PC-9 (cell line): ENCODE measurements at regions not wholly inside any gene's neighbourhood (a gene's known extent, or its start where the extent isn't known, plus 50 kb on each side); places are given as distances from the start of the nearest gene placed in this dataset.
A peak's percentile ranks its signal among the peaks of the same experiment; 100 is the strongest.

ENCODE experiments used
- BruUV-seq: library from RNA; stranded (reverse); fragments of 400-500 nt; replicated peaks from 2 replicates; lab custom pipeline; 2021; lab: Mats Ljungman, UMichigan
- CTCF ChIA-PET: fragments of 300-600 bp; sonication (Branson Sonifier 250); formaldehyde crosslinking; loops from one replicate; lab custom pipeline; 2022; ENCODE audit warnings: antibody characterized with exemption; lab: Charles Lee
- POLR2A ChIA-PET: fragments of 300-600 bp; sonication (Branson Sonifier 250); formaldehyde crosslinking; loops from one replicate; lab custom pipeline; 2022; ENCODE audit warnings: antibody characterized with exemption; ENCODE audit not compliant: unreplicated experiment; lab: Charles Lee
- DNase-seq, 2 experiments: peaks; one replicate each; pipeline versions ENCODE4 v3.0.0 to v3.0.0-alpha.2; 2015 to 2022; ENCODE audit warnings: mixed read lengths in 1 of 2
- H2AFZ ChIP-seq: fragments of 200-600 bp; sonication (generic); 2 replicates; pipeline ENCODE4 v1.8.1; 2017; ENCODE audit warnings: antibody characterized with exemption
- H3F3A ChIP-seq: fragments of 200-600 bp; sonication (generic); 2 replicates; pipeline ENCODE4 v1.8.1; 2017; ENCODE audit warnings: antibody characterized with exemption, mild to moderate bottlenecking, low read depth; ENCODE audit not compliant: insufficient read depth
- H3K27ac ChIP-seq: fragments of 200-600 bp; sonication (generic); 2 replicates; pipeline ENCODE4 v1.6.1; 2016; ENCODE audit warnings: mixed run types
- H3K27me3 ChIP-seq: fragments of 200-600 bp; sonication (generic); 2 replicates; pipeline ENCODE4 v1.6.1; 2016; ENCODE audit warnings: low read depth, mixed run types; ENCODE audit not compliant: insufficient read depth
- H3K36me3 ChIP-seq: fragments of 200-600 bp; sonication (generic); 2 replicates; pipeline ENCODE4 v1.6.1; 2016; ENCODE audit warnings: low read depth, mixed run types
- H3K4me1 ChIP-seq: fragments of 200-600 bp; sonication (generic); replicated peaks from 2 replicates; pipeline ENCODE4 v1.6.1; 2016; ENCODE audit warnings: mixed run types; ENCODE audit not compliant: insufficient read depth
- H3K4me2 ChIP-seq: fragments of 200-600 bp; sonication (generic); 2 replicates; pipeline ENCODE4 v1.6.1; 2017; ENCODE audit warnings: mixed run types
- H3K4me3 ChIP-seq: fragments of 200-600 bp; sonication (generic); 2 replicates; pipeline ENCODE4 v1.6.1; 2016; ENCODE audit warnings: mixed run types
- H3K79me2 ChIP-seq: fragments of 200-600 bp; sonication (generic); 2 replicates; pipeline ENCODE4 v1.6.1; 2017; ENCODE audit warnings: low read depth, mixed run types
- H3K9me2 ChIP-seq: fragments of 200-600 bp; sonication (generic); 2 replicates; pipeline ENCODE4 v1.8.1; 2017; ENCODE audit warnings: mild to moderate bottlenecking; ENCODE audit not compliant: insufficient read depth
- H3K9me3 ChIP-seq: fragments of 200-600 bp; sonication (generic); 2 replicates; pipeline ENCODE4 v1.8.1; 2016; ENCODE audit warnings: low read depth; ENCODE audit not compliant: insufficient read depth
- H4K20me1 ChIP-seq: fragments of 200-600 bp; sonication (generic); 2 replicates; pipeline ENCODE4 v1.8.1; 2017; ENCODE audit not compliant: insufficient read depth
- CTCF ChIP-seq: fragments of 200-600 bp; sonication (generic); conservative IDR thresholded peaks from 2 replicates; pipeline ENCODE4 v1.6.1; 2017; ENCODE audit warnings: mixed run types, antibody characterized with exemption, mild to moderate bottlenecking, moderate library complexity
- EZH2 ChIP-seq: fragments of 200-600 bp; sonication (generic); IDR thresholded peaks from 2 replicates; pipeline ENCODE4 v1.8.0; 2017; ENCODE audit warnings: antibody characterized with exemption, low read depth
- intact Hi-C: fragments of 100-400 bp; cut with micrococcal nuclease; formaldehyde crosslinking; loops from one replicate; pipeline ENCODE4 v1.10.0; 2022; ENCODE audit not compliant: unreplicated experiment

GRCh38 chr5:72013766-72014624 is 93.3 kb upstream of the MAP1B start:
- intact Hi-C loops, result no loop called here
- no peaks in the 10 kb centered on the region for H3K27me3 ChIP-seq
- no peaks in the 10 kb centered on the region for H4K20me1 ChIP-seq
- H3K27ac ChIP-seq, result no peak overlapping the region
- H3K4me3 ChIP-seq, result no peak overlapping the region
- no peak overlapping the region for H3K4me2 ChIP-seq
- DNase-seq, result no peak
- no peaks in the 10 kb centered on the region for H3K9me3 ChIP-seq
- H2AFZ ChIP-seq, result no peak overlapping the region
- H3K9me2 ChIP-seq, result no peaks in the 10 kb centered on the region
- no peaks in the 10 kb centered on the region for H3K4me1 ChIP-seq
- TF ChIP-seq EZH2, result no peak
- TF ChIP-seq CTCF, result no peak
- no peaks in the 10 kb centered on the region for H3F3A ChIP-seq
- no TSS peak for BruUV-seq
- POLR2A ChIA-PET, result no interaction called here
- H3K79me2 ChIP-seq, result no peaks in the 10 kb centered on the region
- CTCF ChIA-PET, result interaction anchor here (0.6 kb wide), 1 partner anchor 231 kb away, joined by 4 read pairs; no protein-coding TSS in a partner anchor
- H3K36me3 ChIP-seq, result no peaks in the 10 kb centered on the region

GRCh38 chr5:72015103-72015548 is 92.1 kb upstream of the MAP1B start:
- POLR2A ChIA-PET, result interaction anchor here (0.5 kb wide), 1 partner anchor 12 kb away, joined by 5 read pairs; no protein-coding TSS in a partner anchor
- peak in 1 of 2 experiments; percentile 28 for DNase-seq
- intact Hi-C loops, result no loop called here

More at GRCh38 chr5:72015103-72015548, 92.1 kb upstream of the MAP1B start:
- Histone ChIP-seq H3K27ac (no peak overlapping the region), H2AFZ (no peak overlapping the region), H3K27me3 (no peaks in the 10 kb centered on the region), H3K79me2 (no peaks in the 10 kb centered on the region), H4K20me1 (no peaks in the 10 kb centered on the region), H3K4me3 (no peak overlapping the region), H3K9me2 (no peaks in the 10 kb centered on the region), H3K4me1 (no peaks in the 10 kb centered on the region), H3K36me3 (no peaks in the 10 kb centered on the region), H3F3A (no peaks in the 10 kb centered on the region), H3K4me2 (no peak overlapping the region), H3K9me3 (no peaks in the 10 kb centered on the region)
- TF ChIP-seq EZH2 (no peak), CTCF (no peak)
- CTCF ChIA-PET, result no interaction called here
- no TSS peak for BruUV-seq
